AG04450 (cell line): ENCODE measurements at regions not wholly inside any gene's neighbourhood (a gene's known extent, or its start where the extent isn't known, plus 50 kb on each side); places are given as distances from the start of the nearest gene placed in this dataset.

Source experiments
- CTCF ChIA-PET: fragments of 300-600, 350-600 bp; formaldehyde crosslinking; extraction: SDS; loops from one replicate; lab custom pipeline; 2022; ENCODE audit warnings: antibody characterized with exemption, inconsistent platforms; lab: Charles Lee
- POLR2A ChIA-PET: fragments of 350-600 bp; formaldehyde crosslinking; extraction: SDS; loops from one replicate; lab custom pipeline; 2021; ENCODE audit warnings: antibody characterized with exemption, inconsistent platforms; lab: Yijun Ruan, JAX
- DNase-seq: peaks from one replicate; pipeline ENCODE4 v3.0.0-alpha.2; 2011; ENCODE audit warnings: low read depth, low spot score
- H3K27ac ChIP-seq: one replicate; pipeline ENCODE4 v1.5.1; 2012; ENCODE audit warnings: low read depth, low read length, control low read depth
- H3K27me3 ChIP-seq: one replicate; pipeline ENCODE4 v1.6.0; 2012; ENCODE audit warnings: low read length; ENCODE audit not compliant: control insufficient read depth, insufficient read depth
- H3K4me3 ChIP-seq: 2 replicates; pipeline ENCODE4 v1.5.1; 2011; ENCODE audit warnings: mild to moderate bottlenecking, low read depth, low read length, control low read depth
- H3K9me3 ChIP-seq: 2 replicates; pipeline ENCODE4 v1.5.1; 2012; ENCODE audit warnings: low read length; ENCODE audit not compliant: control insufficient read depth, insufficient read depth
- TF ChIP-seq, protein P1 (sequence below): IDR thresholded peaks from 2 replicates; pipeline ENCODE4 v1.5.1; 2011; ENCODE audit warnings: low read depth, low read length, control low read depth, inconsistent platforms

DNA sequence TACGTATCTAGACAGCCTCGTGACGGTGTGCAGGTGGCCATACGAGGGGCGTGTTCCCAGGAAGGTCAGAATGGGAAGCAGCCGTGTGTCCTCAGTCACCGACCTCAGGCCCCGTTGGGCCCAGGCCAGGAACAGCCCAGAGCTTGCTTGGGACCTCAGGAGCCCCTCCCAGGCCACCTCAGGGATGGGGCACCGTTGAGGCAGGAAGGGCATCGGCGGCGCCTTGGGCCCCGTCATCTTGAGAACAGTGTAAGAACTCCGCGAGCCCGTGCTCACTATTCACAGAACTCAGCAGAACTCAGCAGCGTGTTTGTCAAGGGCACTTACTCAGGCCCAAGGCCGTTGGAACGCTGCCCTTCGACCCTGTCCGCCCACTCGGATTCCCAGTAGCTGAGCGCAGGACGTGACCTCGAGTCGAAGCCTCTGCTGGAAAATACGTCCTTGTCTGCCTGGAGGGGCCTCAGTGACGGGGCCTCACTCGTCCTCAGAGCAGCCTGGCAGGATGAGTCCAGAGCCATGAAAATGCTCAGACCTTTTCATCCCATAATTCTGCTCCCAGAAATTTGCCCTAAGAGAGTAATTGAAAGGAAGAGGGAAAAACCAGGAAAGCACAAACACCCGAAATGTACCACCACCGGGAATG lies 1134.8 kb downstream of the BRD1 start:
- DNase-seq: no peak
- no peaks in the 10 kb centered on the region for H3K27me3 ChIP-seq
- ChIA-PET CTCF (no interaction called here), POLR2A (no interaction called here)
- no peak overlapping the region for H3K27ac ChIP-seq
- H3K4me3 ChIP-seq: no peak overlapping the region
- H3K9me3 ChIP-seq: peaks cover 87% of the 10 kb centered on the region
- TF ChIP-seq, protein P1, sequence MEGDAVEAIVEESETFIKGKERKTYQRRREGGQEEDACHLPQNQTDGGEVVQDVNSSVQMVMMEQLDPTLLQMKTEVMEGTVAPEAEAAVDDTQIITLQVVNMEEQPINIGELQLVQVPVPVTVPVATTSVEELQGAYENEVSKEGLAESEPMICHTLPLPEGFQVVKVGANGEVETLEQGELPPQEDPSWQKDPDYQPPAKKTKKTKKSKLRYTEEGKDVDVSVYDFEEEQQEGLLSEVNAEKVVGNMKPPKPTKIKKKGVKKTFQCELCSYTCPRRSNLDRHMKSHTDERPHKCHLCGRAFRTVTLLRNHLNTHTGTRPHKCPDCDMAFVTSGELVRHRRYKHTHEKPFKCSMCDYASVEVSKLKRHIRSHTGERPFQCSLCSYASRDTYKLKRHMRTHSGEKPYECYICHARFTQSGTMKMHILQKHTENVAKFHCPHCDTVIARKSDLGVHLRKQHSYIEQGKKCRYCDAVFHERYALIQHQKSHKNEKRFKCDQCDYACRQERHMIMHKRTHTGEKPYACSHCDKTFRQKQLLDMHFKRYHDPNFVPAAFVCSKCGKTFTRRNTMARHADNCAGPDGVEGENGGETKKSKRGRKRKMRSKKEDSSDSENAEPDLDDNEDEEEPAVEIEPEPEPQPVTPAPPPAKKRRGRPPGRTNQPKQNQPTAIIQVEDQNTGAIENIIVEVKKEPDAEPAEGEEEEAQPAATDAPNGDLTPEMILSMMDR: no peak

DNA sequence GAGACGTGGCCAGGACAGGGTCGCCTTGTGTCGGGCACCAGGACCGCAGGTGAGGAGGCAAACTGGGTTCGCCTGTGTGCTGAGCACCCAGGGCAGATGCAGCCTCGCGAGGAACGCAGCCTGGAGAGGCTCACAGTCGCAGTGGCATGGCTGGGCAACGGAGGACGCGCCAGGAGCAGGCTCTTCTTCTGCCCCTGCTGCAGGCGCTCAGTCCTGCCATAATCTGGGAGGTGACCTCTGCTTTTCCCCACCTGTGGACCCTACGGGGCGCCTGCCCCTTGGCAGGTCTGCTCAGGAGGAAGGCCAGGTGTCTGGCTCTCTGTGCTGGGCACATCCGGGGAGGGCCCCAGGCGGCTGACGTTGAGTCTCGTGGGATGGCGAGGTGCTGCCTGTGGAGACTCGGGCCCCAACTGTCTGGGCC lies 1136.2 kb downstream of the BRD1 start:
- ChIA-PET CTCF (no interaction called here), POLR2A (no interaction called here)
- H3K4me3 ChIP-seq: no peak overlapping the region
- no peaks in the 10 kb centered on the region for H3K27me3 ChIP-seq
- H3K9me3 ChIP-seq: peaks cover 87% of the 10 kb centered on the region
- H3K27ac ChIP-seq: no peak overlapping the region
- no peak for DNase-seq
- TF ChIP-seq, protein P1: no peak

DNA sequence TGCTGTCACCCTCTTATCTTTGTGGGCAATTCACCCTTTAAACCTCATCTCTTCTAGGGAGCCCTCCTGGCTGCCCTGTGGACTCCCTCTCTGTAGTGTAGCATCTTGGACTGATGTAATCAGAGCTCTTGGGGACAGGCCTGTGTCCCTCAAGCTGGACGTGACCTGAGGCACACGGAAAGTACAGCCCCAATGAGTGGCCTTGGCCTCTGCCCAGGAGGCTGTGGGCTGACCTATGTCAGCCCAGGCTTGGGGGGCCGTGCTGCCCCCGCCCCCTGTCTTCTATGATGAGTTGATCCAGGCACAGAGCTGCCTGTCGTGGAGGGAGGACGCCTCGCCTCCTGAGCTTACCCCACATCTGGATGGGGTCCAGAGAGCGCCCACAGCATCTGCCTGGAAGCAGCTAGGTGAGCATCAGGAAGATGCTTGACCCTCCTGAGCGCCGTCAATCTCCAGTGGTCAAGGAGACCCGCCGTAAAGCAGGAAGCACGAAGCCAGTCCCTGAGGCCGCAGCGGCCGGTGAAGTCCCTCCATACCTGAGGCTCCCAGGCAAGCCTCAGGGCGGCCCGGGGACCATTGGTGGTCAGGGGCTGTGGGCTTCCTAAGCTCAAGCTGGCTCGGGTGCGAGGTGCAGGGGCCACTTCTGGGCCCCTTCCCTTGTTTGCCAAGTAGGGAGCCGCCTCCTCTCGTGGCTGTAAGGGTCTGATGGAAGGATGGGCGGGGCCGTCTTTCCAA lies 1136.9 kb downstream of the BRD1 start:
- ChIA-PET CTCF (no interaction called here), POLR2A (no interaction called here)
- DNase-seq: no peak
- H3K9me3 ChIP-seq: peaks cover 87% of the 10 kb centered on the region
- H3K4me3 ChIP-seq: no peak overlapping the region
- TF ChIP-seq, protein P1: no peak
- H3K27me3 ChIP-seq: no peaks in the 10 kb centered on the region
- no peak overlapping the region for H3K27ac ChIP-seq

DNA sequence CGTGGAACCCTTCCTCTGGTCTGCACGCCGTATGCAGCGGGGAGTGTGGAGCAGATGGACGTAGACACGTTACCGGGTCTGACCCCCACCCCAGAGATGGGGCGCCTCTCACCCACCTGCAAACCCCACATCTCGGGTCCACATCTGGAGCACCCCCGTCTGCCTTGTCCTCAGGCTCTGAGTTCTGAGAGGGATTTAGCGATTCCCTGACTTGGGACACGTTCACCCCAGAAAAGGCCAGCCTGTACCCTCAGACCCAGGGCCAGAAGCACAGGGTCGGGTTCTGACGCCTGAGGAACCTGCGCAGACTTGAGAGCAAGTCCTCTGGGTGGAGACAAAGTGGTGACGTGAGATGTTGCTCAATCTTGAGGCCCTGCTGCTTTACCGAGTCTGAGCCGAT lies 1138.5 kb downstream of the BRD1 start:
- CTCF ChIA-PET: no interaction called here
- Histone ChIP-seq H3K9me3 (peaks cover 85% of the 10 kb centered on the region), H3K27me3 (no peaks in the 10 kb centered on the region), H3K27ac (no peak overlapping the region), H3K4me3 (no peak overlapping the region)
- no peak for DNase-seq
- TF ChIP-seq, protein P1: no peak
- POLR2A ChIA-PET: no interaction called here

DNA sequence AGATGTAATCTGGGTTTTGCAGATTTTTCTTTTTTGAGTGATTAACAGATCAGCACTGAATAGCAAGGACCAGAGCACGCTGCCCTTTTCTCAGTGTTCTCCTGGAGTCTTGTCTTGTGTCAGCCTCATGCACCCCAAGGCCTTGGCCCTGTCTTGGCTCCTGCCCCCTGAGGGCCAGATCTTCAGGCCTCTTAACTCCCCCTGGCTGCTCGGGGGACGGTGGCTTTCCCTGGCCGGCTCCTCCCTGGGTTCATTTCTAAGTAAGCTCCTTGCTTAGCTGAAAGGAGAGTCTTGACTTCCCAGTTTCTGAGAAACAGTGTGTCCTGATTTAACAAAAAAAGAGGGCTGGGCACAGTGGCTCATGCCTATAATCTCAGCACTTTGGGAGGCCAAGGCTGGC lies 1139.3 kb downstream of the BRD1 start:
- Histone ChIP-seq H3K27ac (no peak overlapping the region), H3K4me3 (no peak overlapping the region), H3K9me3 (peaks cover 85% of the 10 kb centered on the region), H3K27me3 (no peaks in the 10 kb centered on the region)
- TF ChIP-seq, protein P1: no peak
- CTCF ChIA-PET: no interaction called here
- no peak for DNase-seq
- POLR2A ChIA-PET: no interaction called here
